ENCODE measurements at regions not wholly inside any gene's neighbourhood (a gene's known extent, or its start where the extent isn't known, plus 50 kb on each side); places are given as distances from the start of the nearest gene placed in this dataset.

DNA sequence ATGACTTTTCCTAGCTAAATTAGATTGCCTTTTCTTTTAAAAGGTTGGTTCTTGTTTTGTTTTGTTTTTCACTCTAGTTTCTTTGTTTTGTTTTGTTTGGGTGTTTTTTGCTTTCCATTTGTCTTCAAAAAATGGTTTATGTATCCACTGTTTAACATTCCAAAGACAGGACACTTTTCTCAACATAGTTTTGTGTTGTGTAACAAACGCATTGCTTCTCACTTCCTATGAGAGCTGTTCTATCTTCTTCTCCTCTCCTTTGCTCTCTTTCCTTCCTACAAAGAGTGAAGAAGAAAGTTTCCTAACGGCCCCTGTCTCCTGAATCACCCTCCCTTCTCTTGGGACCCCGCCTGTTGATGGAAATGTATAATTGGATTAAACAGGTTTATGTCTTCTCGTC, 539.7 kb downstream of the ACTL7B start:
- Histone ChIP-seq H3K4me3 (ENCODE audit: low read length) (no peak overlapping the region), H3K27me3 (ENCODE audit: low read depth, low read length) (no peaks in the 10 kb centered on the region), H4K20me1 (ENCODE audit: insufficient read depth, low read length) (no peaks in the 10 kb centered on the region), H3K79me2 (ENCODE audit: low read length) (no peaks in the 10 kb centered on the region), H3K36me3 (replicated peaks; ENCODE audit: low read depth, low read length) (no peaks in the 10 kb centered on the region), H3K9me3 (ENCODE audit: insufficient read depth, low read length) (no peaks in the 10 kb centered on the region), H3K27ac (ENCODE audit: low read length) (no peak overlapping the region), H3K4me2 (ENCODE audit: low read length) (no peak overlapping the region), H3K4me1 (ENCODE audit: low read length) (no peaks in the 10 kb centered on the region), H3K9ac (ENCODE audit: low read length) (no peak overlapping the region), H2AFZ (ENCODE audit: low read depth, low read length) (no peak overlapping the region)
- no peak for TF ChIP-seq EZH2phosphoT487 (IDR thresholded peaks at IDR 0.05; ENCODE audit: low read depth)
- TF ChIP-seq, protein P1, sequence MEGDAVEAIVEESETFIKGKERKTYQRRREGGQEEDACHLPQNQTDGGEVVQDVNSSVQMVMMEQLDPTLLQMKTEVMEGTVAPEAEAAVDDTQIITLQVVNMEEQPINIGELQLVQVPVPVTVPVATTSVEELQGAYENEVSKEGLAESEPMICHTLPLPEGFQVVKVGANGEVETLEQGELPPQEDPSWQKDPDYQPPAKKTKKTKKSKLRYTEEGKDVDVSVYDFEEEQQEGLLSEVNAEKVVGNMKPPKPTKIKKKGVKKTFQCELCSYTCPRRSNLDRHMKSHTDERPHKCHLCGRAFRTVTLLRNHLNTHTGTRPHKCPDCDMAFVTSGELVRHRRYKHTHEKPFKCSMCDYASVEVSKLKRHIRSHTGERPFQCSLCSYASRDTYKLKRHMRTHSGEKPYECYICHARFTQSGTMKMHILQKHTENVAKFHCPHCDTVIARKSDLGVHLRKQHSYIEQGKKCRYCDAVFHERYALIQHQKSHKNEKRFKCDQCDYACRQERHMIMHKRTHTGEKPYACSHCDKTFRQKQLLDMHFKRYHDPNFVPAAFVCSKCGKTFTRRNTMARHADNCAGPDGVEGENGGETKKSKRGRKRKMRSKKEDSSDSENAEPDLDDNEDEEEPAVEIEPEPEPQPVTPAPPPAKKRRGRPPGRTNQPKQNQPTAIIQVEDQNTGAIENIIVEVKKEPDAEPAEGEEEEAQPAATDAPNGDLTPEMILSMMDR (IDR thresholded peaks at IDR 0.05; ENCODE audit: low read depth, low read length), result no peak

DNA sequence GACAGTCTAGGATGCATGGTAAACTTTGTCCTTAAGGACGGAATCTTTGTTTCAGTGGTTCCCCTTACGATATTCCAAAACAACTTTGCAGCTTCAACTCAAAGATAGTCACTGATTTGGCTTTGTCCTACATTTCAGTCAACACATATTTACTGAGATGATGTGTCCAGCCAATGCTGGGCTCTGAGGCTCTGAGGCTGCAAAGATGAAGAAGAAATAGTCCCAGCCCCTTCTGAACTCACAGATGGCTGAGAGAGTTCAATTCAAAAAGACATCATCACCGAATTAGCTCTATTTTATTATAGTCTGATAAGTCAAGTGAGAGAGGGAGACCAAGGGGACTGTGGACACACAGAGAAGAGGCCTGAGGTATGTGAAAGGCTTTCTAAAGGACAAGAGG, 544.0 kb downstream of the ACTL7B start:
- no peak overlapping the region for H3K4me2 ChIP-seq (ENCODE audit: low read length)

DNA sequence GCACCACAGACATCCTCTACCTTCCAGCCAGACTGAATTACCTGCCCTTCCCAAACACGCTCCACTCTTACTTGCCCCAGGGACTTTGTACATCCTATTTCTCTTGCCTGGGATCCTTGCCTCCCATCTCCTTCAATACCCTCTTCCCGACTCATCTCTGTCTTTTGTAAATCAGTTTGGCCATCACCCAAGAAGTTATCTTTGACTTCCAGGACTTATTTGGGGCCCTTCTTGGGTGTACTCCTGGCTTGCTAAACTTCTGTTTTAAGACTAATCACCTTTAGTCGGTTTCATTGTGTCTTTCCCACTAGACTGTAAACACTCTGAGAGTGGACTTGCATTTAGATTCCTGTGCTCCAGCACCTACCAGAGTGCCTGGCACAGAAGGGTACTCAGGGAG, 545.6 kb downstream of the ACTL7B start:
- Histone ChIP-seq H3K79me2 (ENCODE audit: low read length) (no peaks in the 10 kb centered on the region), H3K9me3 (ENCODE audit: insufficient read depth, low read length) (no peaks in the 10 kb centered on the region)
- TF ChIP-seq, protein P1 (IDR thresholded peaks at IDR 0.05; ENCODE audit: low read depth, low read length), result no peak
- no peak for TF ChIP-seq EZH2phosphoT487 (IDR thresholded peaks at IDR 0.05; ENCODE audit: low read depth)

More for the DNA sequence above, 544.0 kb downstream of the ACTL7B start:
- Histone ChIP-seq H3K36me3 (replicated peaks; ENCODE audit: low read depth, low read length) (no peaks in the 10 kb centered on the region), H3K9ac (ENCODE audit: low read length) (no peak overlapping the region), H3K9me3 (ENCODE audit: insufficient read depth, low read length) (no peaks in the 10 kb centered on the region), H3K4me1 (ENCODE audit: low read length) (no peaks in the 10 kb centered on the region), H3K27ac (ENCODE audit: low read length) (no peak overlapping the region), H2AFZ (ENCODE audit: low read depth, low read length) (no peak overlapping the region), H3K27me3 (ENCODE audit: low read depth, low read length) (no peaks in the 10 kb centered on the region), H4K20me1 (ENCODE audit: insufficient read depth, low read length) (no peaks in the 10 kb centered on the region), H3K4me3 (ENCODE audit: low read length) (no peak overlapping the region), H3K79me2 (ENCODE audit: low read length) (no peaks in the 10 kb centered on the region)
- TF ChIP-seq, protein P1 (IDR thresholded peaks at IDR 0.05; ENCODE audit: low read depth, low read length), result no peak

DNA sequence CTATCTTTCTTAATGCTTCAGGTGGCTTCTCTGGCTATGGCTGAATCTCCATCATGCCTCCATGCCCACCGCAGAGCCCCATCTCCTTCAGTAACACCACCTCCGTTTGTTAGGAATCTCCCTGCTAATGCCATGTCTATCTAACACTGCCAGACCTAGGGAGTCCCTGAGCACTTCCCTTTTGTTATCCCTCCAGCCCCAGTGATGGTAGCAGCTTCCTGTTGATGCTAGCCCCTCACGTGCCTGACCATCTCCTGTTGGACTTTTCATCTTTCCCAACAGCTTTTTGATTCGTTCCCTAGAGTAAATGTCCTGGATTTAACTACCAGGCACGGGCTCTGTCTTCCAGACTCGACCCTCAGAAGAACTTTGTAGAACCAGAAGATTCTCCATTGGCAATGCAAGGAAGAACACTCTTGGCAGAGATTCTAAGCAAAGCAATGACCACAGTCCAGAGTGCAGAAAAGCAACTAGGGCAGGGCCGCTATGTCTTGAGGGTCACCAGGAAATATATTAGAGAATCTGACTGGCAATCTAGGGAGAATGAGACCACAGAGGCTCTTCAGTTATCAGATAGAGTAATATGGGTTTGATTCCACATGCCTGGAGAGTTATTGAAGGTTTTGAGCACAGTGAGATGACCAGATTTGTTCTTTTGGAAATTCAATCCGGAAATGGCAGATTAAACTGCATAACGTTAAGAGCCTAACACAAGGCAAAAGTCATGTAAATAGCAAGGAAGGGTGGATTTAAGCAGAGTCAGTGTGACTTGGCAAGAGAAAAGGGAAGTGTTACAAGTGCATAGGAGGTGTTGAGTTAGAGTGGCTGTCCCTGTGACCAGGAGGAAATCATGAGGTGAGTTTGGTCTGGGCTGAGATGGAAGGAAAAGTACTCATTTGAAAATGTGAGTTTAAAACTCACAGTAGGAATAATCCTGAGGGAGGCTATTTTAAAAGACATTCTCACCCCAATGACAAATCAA, 555.2 kb downstream of the ACTL7B start:
- H3K9me3 ChIP-seq (ENCODE audit: insufficient read depth, low read length), result no peaks in the 10 kb centered on the region
- H4K20me1 ChIP-seq (ENCODE audit: insufficient read depth, low read length), result no peaks in the 10 kb centered on the region
- no peak overlapping the region for H3K27ac ChIP-seq (ENCODE audit: low read length)
- H3K9ac ChIP-seq (ENCODE audit: low read length), result no peak overlapping the region
- H3K4me2 ChIP-seq (ENCODE audit: low read length), result no peak overlapping the region
- no peaks in the 10 kb centered on the region for H3K4me1 ChIP-seq (ENCODE audit: low read length)
- no peak for TF ChIP-seq EZH2phosphoT487 (IDR thresholded peaks at IDR 0.05; ENCODE audit: low read depth)
- TF ChIP-seq, protein P1 (IDR thresholded peaks at IDR 0.05; ENCODE audit: low read depth, low read length), result no peak
- H2AFZ ChIP-seq (ENCODE audit: low read depth, low read length), result no peak overlapping the region
- H3K4me3 ChIP-seq (ENCODE audit: low read length), result no peak overlapping the region
- no peaks in the 10 kb centered on the region for H3K79me2 ChIP-seq (ENCODE audit: low read length)
- H3K27me3 ChIP-seq (ENCODE audit: low read depth, low read length), result no peaks in the 10 kb centered on the region
- no peaks in the 10 kb centered on the region for H3K36me3 ChIP-seq (replicated peaks; ENCODE audit: low read depth, low read length)

More for the DNA sequence above, 545.6 kb downstream of the ACTL7B start:
- H3K9ac ChIP-seq (ENCODE audit: low read length), result no peak overlapping the region
- H3K27ac ChIP-seq (ENCODE audit: low read length), result no peak overlapping the region
- no peak overlapping the region for H3K4me2 ChIP-seq (ENCODE audit: low read length)
- no peaks in the 10 kb centered on the region for H3K27me3 ChIP-seq (ENCODE audit: low read depth, low read length)
- no peaks in the 10 kb centered on the region for H3K36me3 ChIP-seq (replicated peaks; ENCODE audit: low read depth, low read length)
- no peaks in the 10 kb centered on the region for H4K20me1 ChIP-seq (ENCODE audit: insufficient read depth, low read length)
- H2AFZ ChIP-seq (ENCODE audit: low read depth, low read length), result no peak overlapping the region
- H3K4me3 ChIP-seq (ENCODE audit: low read length), result no peak overlapping the region
- H3K4me1 ChIP-seq (ENCODE audit: low read length), result no peaks in the 10 kb centered on the region
